HCT116 (cell line): ENCODE measurements at regions not wholly inside any gene's neighbourhood (a gene's known extent, or its start where the extent isn't known, plus 50 kb on each side); places are given as distances from the start of the nearest gene placed in this dataset.

ENCODE experiments used
- ATAC-seq: fragments of 200-7000 bp; cut with Tn5 transposase; 2 replicates; pipeline ENCODE4 v1.9.1; 2020; ENCODE audit warnings: mild to moderate bottlenecking, moderate library complexity
- BruUV-seq: library from RNA; stranded (reverse); fragments of 400-500 nt; replicated peaks from 2 replicates; lab custom pipeline; 2021; lab: Mats Ljungman, UMichigan
- CTCF ChIA-PET: fragments of 300-600 bp; sonication (Branson Sonifier 250); formaldehyde crosslinking; loops from one replicate; lab custom pipeline; 2021; ENCODE audit warnings: antibody characterized with exemption; lab: Charles Lee
- POLR2A ChIA-PET: fragments of 300-600, 350-600 bp; sonication (Branson Sonifier 250); formaldehyde crosslinking; loops from one replicate; lab custom pipeline; 2021; ENCODE audit warnings: antibody characterized with exemption; lab: Charles Lee
- RAD21 ChIA-PET, 2 experiments: fragments of 300-600 bp; sonication (Branson Sonifier 250); formaldehyde crosslinking; loops; one replicate each; lab custom pipeline; 2023; ENCODE audit warnings: low total read pairs in 2 of 2; ENCODE audit not compliant: uncharacterized antibody in 2 of 2, unreplicated experiment in 2 of 2, low non-redundant PET in 1 of 2; lab: Charles Lee
- DNase-seq: peaks from one replicate; pipeline ENCODE4 v3.0.0-alpha.2; 2010; ENCODE audit warnings: low read depth, low spot score
- H2AFZ ChIP-seq: fragments of 200-600 bp; shearing (Covaris generic), sonication (generic); 2 replicates; pipeline ENCODE4 v1.6.1; 2017; ENCODE audit warnings: low read depth, mixed run types, mixed read lengths, antibody characterized with exemption, low read length; ENCODE audit not compliant: poor library complexity, severe bottlenecking
- H3K27ac ChIP-seq: 2 replicates; pipeline ENCODE4 v1.5.1; 2012; ENCODE audit warnings: low read depth, low read length
- H3K27me3 ChIP-seq: fragments of 200-600 bp; sonication (generic); 2 replicates; pipeline ENCODE4 v1.6.1; 2016; ENCODE audit warnings: mixed run types, low read length, mixed read lengths; ENCODE audit not compliant: insufficient read depth
- H3K36me3 ChIP-seq, 2 experiments: fragments of 200-500 bp in 1 of 2; fragments of 200-600 bp in 1 of 2; sonication (Bioruptor generic) in 1 of 2; sonication (generic) in 1 of 2; 2 replicates each; pipeline versions ENCODE4 v1.5.1 to v1.6.1; 2014 to 2016; ENCODE audit warnings: low read length in 2 of 2, inconsistent platforms in 1 of 2, mixed read lengths in 1 of 2, mixed run types in 1 of 2; ENCODE audit not compliant: insufficient read depth in 2 of 2, control insufficient read depth in 1 of 2
- H3K4me1 ChIP-seq, 2 experiments: fragments of 200-600 bp in 1 of 2; sonication (generic) in 1 of 2; 2 replicates each; pipeline versions ENCODE4 v1.5.1 to v1.6.1; 2012 to 2017; ENCODE audit warnings: low read length in 2 of 2, inconsistent platforms in 1 of 2, mild to moderate bottlenecking in 1 of 2, mixed read lengths in 1 of 2, mixed run types in 1 of 2, moderate library complexity in 1 of 2; ENCODE audit not compliant: insufficient read depth in 2 of 2, control insufficient read depth in 1 of 2
- H3K4me2 ChIP-seq: fragments of 200-600 bp; sonication (generic); 2 replicates; pipeline ENCODE4 v1.6.1; 2017; ENCODE audit warnings: mixed run types, low read length, mixed read lengths
- H3K4me3 ChIP-seq, 2 experiments: fragments of 200-600 bp in 1 of 2; sonication (generic) in 1 of 2; replicated peaks in 1 of 2; 2 replicates each; pipeline ENCODE4 v1.5.1; 2011 to 2016; ENCODE audit warnings: low read length in 2 of 2, control low read depth in 1 of 2, low read depth in 1 of 2, mild to moderate bottlenecking in 1 of 2, mixed read lengths in 1 of 2, mixed run types in 1 of 2
- H3K79me2 ChIP-seq: fragments of 200-600 bp; sonication (generic); 2 replicates; pipeline ENCODE4 v1.6.1; 2017; ENCODE audit warnings: mild to moderate bottlenecking, mixed run types, low read length, moderate library complexity, mixed read lengths; ENCODE audit not compliant: insufficient read depth
- H3K9ac ChIP-seq: fragments of 200-600 bp; sonication (generic); 2 replicates; pipeline ENCODE4 v1.6.1; 2016; ENCODE audit warnings: low read length, mixed read lengths
- H3K9me2 ChIP-seq: fragments of 200-600 bp; sonication (generic), shearing (Covaris generic); 2 replicates; pipeline ENCODE4 v1.6.1; 2017; ENCODE audit warnings: mixed run types, mild to moderate bottlenecking, moderate library complexity; ENCODE audit not compliant: insufficient read depth
- H3K9me3 ChIP-seq, 2 experiments: fragments of 200-500 bp in 1 of 2; fragments of 200-600 bp in 1 of 2; sonication (Bioruptor generic) in 1 of 2; sonication (generic) in 1 of 2; 2 replicates each; pipeline ENCODE4 v1.6.1; 2014 to 2017; ENCODE audit warnings: low read length in 2 of 2, mixed read lengths in 2 of 2, inconsistent platforms in 1 of 2, low read depth in 1 of 2, mild to moderate bottlenecking in 1 of 2, mixed run types in 1 of 2, moderate library complexity in 1 of 2; ENCODE audit not compliant: control insufficient read depth in 1 of 2, insufficient read depth in 1 of 2
- H4K20me1 ChIP-seq: fragments of 200-600 bp; sonication (generic), shearing (Covaris generic); 2 replicates; pipeline ENCODE4 v1.6.1; 2017; ENCODE audit warnings: mixed run types, mild to moderate bottlenecking, moderate library complexity; ENCODE audit not compliant: insufficient read depth
- ATF3 ChIP-seq: IDR thresholded peaks from 2 replicates; pipeline ENCODE4 v1.6.1; 2012
- CEBPB ChIP-seq: IDR thresholded peaks from 2 replicates; pipeline ENCODE4 v1.6.1; 2012; ENCODE audit warnings: low read depth
- CTCF ChIP-seq, 3 experiments: fragments of 200-600 bp in 1 of 3; sonication (generic) in 1 of 3; IDR thresholded peaks in 2 of 3; conservative IDR thresholded peaks in 1 of 3; 2 replicates each; pipeline ENCODE4 v1.5.1; 2012 to 2017; ENCODE audit warnings: low read depth in 2 of 3, low read length in 2 of 3, antibody characterized with exemption in 1 of 3, borderline replicate concordance in 1 of 3, control low read depth in 1 of 3, mild to moderate bottlenecking in 1 of 3, mixed read lengths in 1 of 3, mixed run types in 1 of 3, moderate library complexity in 1 of 3; ENCODE audit not compliant: insufficient read depth in 1 of 3
- EGR1 ChIP-seq: IDR thresholded peaks from 2 replicates; pipeline ENCODE4 v1.6.1; 2012; ENCODE audit warnings: low read depth
- EZH2phosphoT487 ChIP-seq: fragments of 200-600 bp; IDR thresholded peaks from 2 replicates; pipeline ENCODE4 v1.6.1; 2018; ENCODE audit warnings: antibody characterized with exemption, borderline replicate concordance
- MAX ChIP-seq: IDR thresholded peaks from 2 replicates; pipeline ENCODE4 v1.6.1; 2012
- RAD21 ChIP-seq: IDR thresholded peaks from 2 replicates; pipeline ENCODE4 v1.6.1; 2012; ENCODE audit warnings: low read depth, mild to moderate bottlenecking
- SIN3A ChIP-seq: IDR thresholded peaks from 2 replicates; pipeline ENCODE4 v1.6.1; 2012; ENCODE audit warnings: low read depth
- SP1 ChIP-seq: IDR thresholded peaks from 2 replicates; pipeline ENCODE4 v1.6.1; 2012; ENCODE audit warnings: low read depth
- ZBTB33 ChIP-seq: IDR thresholded peaks from 2 replicates; pipeline ENCODE4 v1.6.1; 2011; ENCODE audit warnings: mild to moderate bottlenecking, low read length, moderate library complexity; ENCODE audit not compliant: insufficient replicate concordance; ENCODE audit errors: extremely low read depth
- ZNF274 ChIP-seq: fragments of 200-500 bp; sonication (Bioruptor generic); IDR thresholded peaks from 2 replicates; pipeline ENCODE4 v1.6.1; 2014; ENCODE audit warnings: mild to moderate bottlenecking, low read depth, low read length, inconsistent platforms
- intact Hi-C: fragments of 100-400 bp; cut with micrococcal nuclease; formaldehyde crosslinking; loops from 2 replicates; pipeline ENCODE4 v1.10.0; 2022

GRCh38 chr13:59495299-59495698, 668.4 kb downstream of the DIAPH3 start:
- peaks cover 13% of the 10 kb centered on the region; the same call in 1 of the 2 replicates for H3K27me3 ChIP-seq

More at GRCh38 chr13:59495299-59495698, 668.4 kb downstream of the DIAPH3 start:
- ChIA-PET RAD21 (no interaction called here), CTCF (no interaction called here)
- no peak overlapping the region for H3K4me2 ChIP-seq
- no peaks in the 10 kb centered on the region for H3K4me1 ChIP-seq
- H3K27ac ChIP-seq, result no peak overlapping the region
- DNase-seq (no peak), ATAC-seq (no peak)
- no peak overlapping the region for H2AFZ ChIP-seq
- no peaks in the 10 kb centered on the region for H3K9me3 ChIP-seq
- H3K9ac ChIP-seq, result no peak overlapping the region
- BruUV-seq, result no TSS peak
- H3K9me2 ChIP-seq, result no peaks in the 10 kb centered on the region
- no peaks in the 10 kb centered on the region for H3K36me3 ChIP-seq
- intact Hi-C loops, result no loop called here
- no peak for TF ChIP-seq ZNF274
- TF ChIP-seq MAX, result no peak
- no peak for TF ChIP-seq ZBTB33
- no peak for TF ChIP-seq SIN3A
- no peak for TF ChIP-seq ATF3
- no peak for TF ChIP-seq CEBPB
- TF ChIP-seq EGR1, result no peak
- TF ChIP-seq RAD21, result no peak
- TF ChIP-seq CTCF (IDR thresholded peaks at IDR 0.05 in 2 of 3, conservative IDR thresholded peaks at IDR 0.05 in 1 of 3; ENCODE audit: borderline replicate concordance in 1 of 3, insufficient read depth in 1 of 3, low read depth in 2 of 3, low read length in 2 of 3), result no peak
- TF ChIP-seq EZH2phosphoT487, result no peak
- TF ChIP-seq SP1, result no peak
- TF ChIP-seq, all 23 proteins: peak for 0
- Histone ChIP-seq H3K79me2 (no peaks in the 10 kb centered on the region), H4K20me1 (no peaks in the 10 kb centered on the region), H3K4me3 (no peak overlapping the region)
- POLR2A ChIA-PET, result no interaction called here
